CD14-positive monocyte (primary cell): ENCODE measurements at regions not wholly inside any gene's neighbourhood (a gene's known extent, or its start where the extent isn't known, plus 50 kb on each side); places are given as distances from the start of the nearest gene placed in this dataset.

ENCODE experiments used
- DNase-seq, 3 donors: peaks; one replicate each; pipeline ENCODE4 v3.0.0-alpha.2; 2011 to 2022
- H2AFZ ChIP-seq: 2 replicates; pipeline ENCODE4 v1.6.0; 2012; ENCODE audit warnings: mild to moderate bottlenecking, low read depth, low read length, inconsistent platforms; ENCODE audit not compliant: insufficient read depth, poor library complexity, severe bottlenecking
- H3K27ac ChIP-seq, 2 donors: 1 replicate in 1 of 2; 2 replicates in 1 of 2; pipeline ENCODE4 v1.5.1; 2012 to 2013; ENCODE audit warnings: low read length in 2 of 2, control low read depth in 1 of 2, inconsistent platforms in 1 of 2, low read depth in 1 of 2, mild to moderate bottlenecking in 1 of 2
- H3K27me3 ChIP-seq, 2 donors: one replicate each; pipeline versions ENCODE4 v1.6.0 to v1.6.1; 2011 to 2013; ENCODE audit warnings: low read length in 2 of 2; ENCODE audit not compliant: control insufficient read depth in 2 of 2, insufficient read depth in 2 of 2
- H3K36me3 ChIP-seq, 2 donors: replicated peaks in 1 of 2; 1 replicate in 1 of 2; 2 replicates in 1 of 2; pipeline versions ENCODE4 v1.5.1 to v1.6.1; 2012 to 2013; ENCODE audit warnings: low read length in 2 of 2, control low read depth in 1 of 2, inconsistent platforms in 1 of 2, mild to moderate bottlenecking in 1 of 2; ENCODE audit not compliant: insufficient read depth in 2 of 2, control insufficient read depth in 1 of 2
- H3K4me1 ChIP-seq, 2 donors: 1 replicate in 1 of 2; 2 replicates in 1 of 2; pipeline versions ENCODE4 v1.5.1 to v1.6.1; 2012 to 2013; ENCODE audit warnings: low read length in 2 of 2, control low read depth in 1 of 2, inconsistent platforms in 1 of 2, mild to moderate bottlenecking in 1 of 2, moderate library complexity in 1 of 2; ENCODE audit not compliant: insufficient read depth in 2 of 2, control insufficient read depth in 1 of 2
- H3K4me2 ChIP-seq: replicated peaks from 2 replicates; pipeline ENCODE3; 2012; ENCODE audit warnings: low read length, moderate library complexity, mild to moderate bottlenecking; ENCODE audit not compliant: poor library complexity, severe bottlenecking; ENCODE audit errors: extremely low read depth
- H3K4me3 ChIP-seq, 3 experiments: fragments of 200-600 bp in 1 of 3; sonication (generic) in 1 of 3; replicated peaks in 1 of 3; 1 replicate in 2 of 3; 2 replicates in 1 of 3; pipeline ENCODE4 v1.5.1; 2011 to 2013; ENCODE audit warnings: low read length in 3 of 3, mild to moderate bottlenecking in 3 of 3, control low read depth in 2 of 3, low read depth in 2 of 3, inconsistent platforms in 1 of 3, moderate library complexity in 1 of 3
- H3K79me2 ChIP-seq: 2 replicates; pipeline ENCODE4 v1.6.0; 2012; ENCODE audit warnings: mild to moderate bottlenecking, control low read depth, inconsistent platforms, low read length, moderate library complexity; ENCODE audit not compliant: insufficient read depth
- H3K9ac ChIP-seq: 2 replicates; pipeline ENCODE4 v1.6.0; 2017; ENCODE audit warnings: low read length, mild to moderate bottlenecking; ENCODE audit not compliant: insufficient read depth, poor library complexity, severe bottlenecking
- H3K9me3 ChIP-seq, 2 donors: replicated peaks in 1 of 2; 1 replicate in 1 of 2; 2 replicates in 1 of 2; pipeline versions ENCODE4 v1.5.1 to v1.6.1; 2012 to 2013; ENCODE audit warnings: low read length in 2 of 2, control low read depth in 1 of 2; ENCODE audit not compliant: control insufficient read depth in 1 of 2, insufficient read depth in 1 of 2
- H4K20me1 ChIP-seq: 2 replicates; pipeline ENCODE4 v1.6.0; 2012; ENCODE audit warnings: mild to moderate bottlenecking, low read length, control low read depth, moderate library complexity; ENCODE audit not compliant: insufficient read depth
- H3K27ac Mint-ChIP-seq, 7 donors: one replicate each; pipeline ENCODE4 v1.8.0; 2020; ENCODE audit warnings: mild to moderate bottlenecking in 7 of 7, mixed read lengths in 7 of 7, moderate library complexity in 6 of 7, inconsistent platforms in 2 of 7
- H3K27me3 Mint-ChIP-seq, 3 donors: one replicate each; pipeline ENCODE4 v1.8.0; 2021 to 2022; ENCODE audit warnings: low read depth in 3 of 3, mild to moderate bottlenecking in 3 of 3, mixed read lengths in 3 of 3, moderate library complexity in 3 of 3, inconsistent platforms in 1 of 3
- H3K36me3 Mint-ChIP-seq, 2 donors: one replicate each; pipeline ENCODE4 v1.8.0; 2020; ENCODE audit warnings: mixed read lengths in 2 of 2, inconsistent platforms in 1 of 2, mild to moderate bottlenecking in 1 of 2
- H3K4me1 Mint-ChIP-seq: one replicate; pipeline ENCODE4 v1.8.0; 2020; ENCODE audit warnings: mild to moderate bottlenecking, mixed read lengths
- H3K4me3 Mint-ChIP-seq, 2 donors: one replicate each; pipeline ENCODE4 v1.8.0; 2020; ENCODE audit warnings: mild to moderate bottlenecking in 2 of 2, mixed read lengths in 2 of 2, moderate library complexity in 1 of 2
- H3K9me3 Mint-ChIP-seq, 7 donors: one replicate each; pipeline ENCODE4 v1.8.0; 2020 to 2022; ENCODE audit warnings: mixed read lengths in 7 of 7, mild to moderate bottlenecking in 6 of 7, moderate library complexity in 6 of 7, inconsistent platforms in 2 of 7
- WGBS: methylation state at CpG from one replicate; pipeline ENCODE4 v1.1.5; 2013; ENCODE audit warnings: missing lambda C conversion rate; ENCODE audit not compliant: insufficient coverage; 5-methylcytosine and 5-hydroxymethylcytosine counted together
- intact Hi-C, 2 donors: fragments of 100-400 bp; cut with micrococcal nuclease; formaldehyde crosslinking; loops; one replicate each; pipeline versions ENCODE4 v1.15.0 to v1.15.1; 2023
- TF ChIP-seq, protein P1 (sequence below): fragments of 200-600 bp; IDR thresholded peaks from one replicate; pipeline ENCODE4 v1.8.0; 2022; ENCODE audit warnings: antibody characterized with exemption, mild to moderate bottlenecking

DNA sequence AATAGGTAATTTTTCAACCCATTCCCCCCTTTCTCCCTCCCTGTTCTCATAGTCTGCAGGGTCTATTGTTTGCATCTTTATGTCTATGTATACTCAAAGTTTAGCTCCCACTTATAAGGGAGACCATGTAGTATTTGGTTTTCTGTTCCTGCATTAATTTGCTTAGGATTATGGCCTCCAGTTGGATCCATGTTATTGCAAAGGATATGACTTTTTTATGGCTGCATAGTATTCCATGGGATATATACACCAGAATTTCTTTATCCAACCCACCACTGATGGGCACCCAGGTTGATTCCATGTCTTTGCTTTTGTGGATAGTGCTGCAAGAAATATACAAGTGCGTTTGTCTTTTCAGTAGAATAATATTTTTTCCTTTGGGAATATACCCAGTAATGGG is 761.6 kb upstream of the GRAMD2B start:
- no peak overlapping the region for H3K27ac ChIP-seq
- H3K27me3 Mint-ChIP-seq = no peaks in the 10 kb centered on the region
- no peak overlapping the region for H3K27ac Mint-ChIP-seq
- no peak overlapping the region for H3K4me3 ChIP-seq
- DNase-seq = no peak
- no peak overlapping the region for H2AFZ ChIP-seq
- H4K20me1 ChIP-seq = no peaks in the 10 kb centered on the region
- peaks cover 4 to 23% of the 10 kb centered on the region in 2 donors for H3K9me3 ChIP-seq
- TF ChIP-seq, protein P1, sequence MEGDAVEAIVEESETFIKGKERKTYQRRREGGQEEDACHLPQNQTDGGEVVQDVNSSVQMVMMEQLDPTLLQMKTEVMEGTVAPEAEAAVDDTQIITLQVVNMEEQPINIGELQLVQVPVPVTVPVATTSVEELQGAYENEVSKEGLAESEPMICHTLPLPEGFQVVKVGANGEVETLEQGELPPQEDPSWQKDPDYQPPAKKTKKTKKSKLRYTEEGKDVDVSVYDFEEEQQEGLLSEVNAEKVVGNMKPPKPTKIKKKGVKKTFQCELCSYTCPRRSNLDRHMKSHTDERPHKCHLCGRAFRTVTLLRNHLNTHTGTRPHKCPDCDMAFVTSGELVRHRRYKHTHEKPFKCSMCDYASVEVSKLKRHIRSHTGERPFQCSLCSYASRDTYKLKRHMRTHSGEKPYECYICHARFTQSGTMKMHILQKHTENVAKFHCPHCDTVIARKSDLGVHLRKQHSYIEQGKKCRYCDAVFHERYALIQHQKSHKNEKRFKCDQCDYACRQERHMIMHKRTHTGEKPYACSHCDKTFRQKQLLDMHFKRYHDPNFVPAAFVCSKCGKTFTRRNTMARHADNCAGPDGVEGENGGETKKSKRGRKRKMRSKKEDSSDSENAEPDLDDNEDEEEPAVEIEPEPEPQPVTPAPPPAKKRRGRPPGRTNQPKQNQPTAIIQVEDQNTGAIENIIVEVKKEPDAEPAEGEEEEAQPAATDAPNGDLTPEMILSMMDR = no peak
- WGBS = no CpG with 5 or more reads among the region's 1 CpG
- H3K79me2 ChIP-seq = no peaks in the 10 kb centered on the region
- H3K27me3 ChIP-seq = no peaks in the 10 kb centered on the region
- H3K4me1 Mint-ChIP-seq = no peaks in the 10 kb centered on the region
- no peaks in the 10 kb centered on the region for H3K36me3 Mint-ChIP-seq
- no peaks in the 10 kb centered on the region for H3K4me1 ChIP-seq
- H3K9ac ChIP-seq = no peak overlapping the region
- H3K36me3 ChIP-seq = no peaks in the 10 kb centered on the region
- peaks cover 4 to 24% (median 10%) of the 10 kb centered on the region in 7 donors for H3K9me3 Mint-ChIP-seq
- no peak overlapping the region for H3K4me2 ChIP-seq
- intact Hi-C loops = no loop called here
- no peak overlapping the region for H3K4me3 Mint-ChIP-seq

DNA sequence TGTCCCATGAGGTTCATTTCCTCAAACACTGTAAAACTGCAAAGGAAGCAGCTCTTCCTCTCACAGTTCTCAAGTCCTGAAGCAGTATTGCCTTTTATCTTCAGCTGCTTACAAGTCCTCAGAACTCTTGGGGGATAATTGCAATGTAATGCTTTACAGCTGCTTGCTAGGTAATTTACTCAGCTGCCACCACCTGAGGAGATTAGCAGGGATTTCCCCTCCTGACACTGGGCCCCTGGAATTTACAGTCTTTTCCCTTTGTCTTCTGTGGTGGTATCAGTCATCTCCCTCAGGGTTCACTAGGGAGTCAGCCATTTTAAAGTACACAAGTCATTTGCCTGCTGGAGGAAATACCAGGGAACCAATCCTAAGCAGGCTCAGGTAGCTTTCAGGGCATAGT is 754.3 kb upstream of the GRAMD2B start:
- H3K36me3 Mint-ChIP-seq = no peaks in the 10 kb centered on the region
- H3K9ac ChIP-seq = no peak overlapping the region

More for the DNA sequence above, 754.3 kb upstream of the GRAMD2B start:
- no peak overlapping the region for H3K4me3 Mint-ChIP-seq
- H3K4me1 Mint-ChIP-seq = no peaks in the 10 kb centered on the region
- Histone ChIP-seq H2AFZ (no peak overlapping the region), H3K27ac (no peak overlapping the region), H3K4me3 (no peak overlapping the region), H3K4me1 (no peaks in the 10 kb centered on the region), H4K20me1 (no peaks in the 10 kb centered on the region), H3K36me3 (no peaks in the 10 kb centered on the region), H3K4me2 (no peak overlapping the region), H3K79me2 (no peaks in the 10 kb centered on the region), H3K9me3 (peaks cover 0 to 12% of the 10 kb centered on the region in 2 donors), H3K27me3 (no peaks in the 10 kb centered on the region)
- peaks cover 0 to 2% (median 0%) of the 10 kb centered on the region in 3 donors for H3K27me3 Mint-ChIP-seq
- H3K27ac Mint-ChIP-seq = no peak overlapping the region
- TF ChIP-seq, protein P1 = no peak
- DNase-seq = no peak
- peaks cover 3 to 21% (median 14%) of the 10 kb centered on the region in 7 donors for H3K9me3 Mint-ChIP-seq
- intact Hi-C loops = no loop called here
